ENCODE measurements at regions not wholly inside any gene's neighbourhood (a gene's known extent, or its start where the extent isn't known, plus 50 kb on each side); places are given as distances from the start of the nearest gene placed in this dataset.

GRCh38 chr14:42931308-42931707 lies 1324.6 kb downstream of the LRFN5 start:
- ATAC-seq (no peak), DNase-seq (no peak)

GRCh38 chr14:42929806-42930480 lies 1323.3 kb downstream of the LRFN5 start:
- ATAC-seq (no peak), DNase-seq (no peak)

GRCh38 chr14:42927313-42927712 lies 1320.6 kb downstream of the LRFN5 start:
- DNase-seq (no peak), ATAC-seq (no peak)

- DNase-seq = no peak
- ATAC-seq = no peak
These were observed 1315.2 kb downstream of the LRFN5 start for GRCh38 chr14:42921901-42922300.

- no peak for ATAC-seq
- DNase-seq = no peak
These were observed 1311.9 kb downstream of the LRFN5 start for GRCh38 chr14:42918615-42919014.

- DNase-seq (no peak), ATAC-seq (no peak)
These were observed 1305.0 kb downstream of the LRFN5 start for GRCh38 chr14:42911642-42912041.

GRCh38 chr14:42909659-42910058 lies 1303.0 kb downstream of the LRFN5 start:
- no peak for DNase-seq
- no peak for ATAC-seq

- ATAC-seq (no peak), DNase-seq (no peak)
These were observed 1286.5 kb downstream of the LRFN5 start for GRCh38 chr14:42893183-42893582.

- DNase-seq (no peak), ATAC-seq (no peak)
These were observed 1277.4 kb downstream of the LRFN5 start for GRCh38 chr14:42884100-42884499.

GRCh38 chr14:42877716-42878115 lies 1271.0 kb downstream of the LRFN5 start:
- ATAC-seq = no peak
- no peak for DNase-seq

- ATAC-seq = no peak
These were observed 1266.1 kb downstream of the LRFN5 start for GRCh38 chr14:42872786-42873185.

GRCh38 chr14:42869681-42870080 lies 1263.0 kb downstream of the LRFN5 start:
- ATAC-seq = no peak
- no peak for DNase-seq

More at GRCh38 chr14:42872786-42873185, 1266.1 kb downstream of the LRFN5 start:
- no peak for DNase-seq

GRCh38 chr14:42862114-42862513 lies 1255.4 kb downstream of the LRFN5 start:
- ATAC-seq (no peak), DNase-seq (no peak)

- no peak for ATAC-seq
These were observed 1253.7 kb downstream of the LRFN5 start for GRCh38 chr14:42860371-42860770.

GRCh38 chr14:42856106-42856505 lies 1249.4 kb downstream of the LRFN5 start:
- no peak for DNase-seq
- ATAC-seq = no peak

More at GRCh38 chr14:42860371-42860770, 1253.7 kb downstream of the LRFN5 start:
- no peak for DNase-seq

GRCh38 chr14:42855085-42855484 lies 1248.4 kb downstream of the LRFN5 start:
- no peak for DNase-seq
- ATAC-seq = no peak

GRCh38 chr14:42854061-42854460 lies 1247.4 kb downstream of the LRFN5 start:
- DNase-seq = no peak
- no peak for ATAC-seq

GRCh38 chr14:42848652-42849051 lies 1242.0 kb downstream of the LRFN5 start:
- no peak for ATAC-seq
- no peak for DNase-seq

- ATAC-seq = no peak
- DNase-seq = no peak
These were observed 1208.1 kb downstream of the LRFN5 start for GRCh38 chr14:42814817-42815216.

GRCh38 chr14:42806909-42807315 lies 1200.2 kb downstream of the LRFN5 start:
- DNase-seq = no peak
- ATAC-seq = no peak

GRCh38 chr14:42804141-42804540 lies 1197.5 kb downstream of the LRFN5 start:
- ATAC-seq = no peak
- DNase-seq = no peak

GRCh38 chr14:42802346-42802745 lies 1195.7 kb downstream of the LRFN5 start:
- no peak for DNase-seq
- no peak for ATAC-seq

- ATAC-seq (no peak), DNase-seq (no peak)
These were observed 1185.5 kb downstream of the LRFN5 start for GRCh38 chr14:42792166-42792565.

- no peak for DNase-seq
- ATAC-seq = no peak
These were observed 1176.1 kb downstream of the LRFN5 start for GRCh38 chr14:42782754-42783153.

GRCh38 chr14:42778984-42779383 lies 1172.3 kb downstream of the LRFN5 start:
- no peak for ATAC-seq
- DNase-seq = no peak
